ENCODE measurements at regions not wholly inside any gene's neighbourhood (a gene's known extent, or its start where the extent isn't known, plus 50 kb on each side); places are given as distances from the start of the nearest gene placed in this dataset.

- TF ChIP-seq CTCF (IDR thresholded peaks at IDR 0.05; ENCODE audit: low read depth, low read length) (no peak), EZH2phosphoT487 (IDR thresholded peaks at IDR 0.05; ENCODE audit: low read depth) (no peak)
These were observed 99.1 kb upstream of the KCNA3 start for GRCh38 chr1:110773813-110774212.

Data from OCI-LY3 (cell line).